HepG2 (cell line): ENCODE measurements at regions not wholly inside any gene's neighbourhood (a gene's known extent, or its start where the extent isn't known, plus 50 kb on each side); places are given as distances from the start of the nearest gene placed in this dataset.

Experiments used
- ATAC-seq: fragments of 200-7000 bp; cut with Tn5 transposase; 3 replicates; pipeline ENCODE4 v1.9.1; 2020; ENCODE audit warnings: mild to moderate bottlenecking, moderate library complexity
- BruUV-seq: library from RNA; stranded (reverse); fragments of 400-500 nt; replicated peaks from 2 replicates; lab custom pipeline; 2021; lab: Mats Ljungman, UMichigan
- CTCF ChIA-PET: fragments of 300-600 bp; formaldehyde crosslinking; extraction: SDS; loops from one replicate; lab custom pipeline; 2021; ENCODE audit warnings: low total read pairs, inconsistent platforms, low intra/inter-chr PET ratio; lab: Yijun Ruan, JAX
- POLR2A ChIA-PET: fragments of 350-600 bp; sonication (Branson Sonifier 250); formaldehyde crosslinking; loops from one replicate; lab custom pipeline; 2020; ENCODE audit warnings: antibody characterized with exemption, inconsistent platforms; lab: Yijun Ruan, JAX
- DNase-seq: peaks from one replicate; pipeline ENCODE4 v3.0.0-alpha.2; 2015; ENCODE audit warnings: low spot score
- FAIRE-seq: peaks from 3 replicates; lab custom pipeline; 2011; peaks lifted over from hg19 to GRCh38; lab: Jason Lieb, UNC
- H2AFZ ChIP-seq: one replicate; pipeline ENCODE4 v1.6.1; 2011; ENCODE audit warnings: low read length, inconsistent platforms
- H3K27ac ChIP-seq: fragments of 300-600 bp; 3 replicates; pipeline ENCODE4 v1.8.0; 2011; ENCODE audit warnings: mixed run types, mild to moderate bottlenecking, mixed read lengths, low read length, inconsistent platforms; ENCODE audit not compliant: insufficient read depth; ENCODE audit errors: extremely low read length
- H3K27me3 ChIP-seq, 2 experiments: fragments of 200-600 bp in 1 of 2; 2 replicates in 1 of 2; 3 replicates in 1 of 2; pipeline versions ENCODE4 v1.6.0 to v1.8.0; 2011; ENCODE audit warnings: low read length in 2 of 2, mild to moderate bottlenecking in 2 of 2, moderate library complexity in 2 of 2, inconsistent platforms in 1 of 2; ENCODE audit not compliant: insufficient read depth in 2 of 2, control insufficient read depth in 1 of 2
- H3K36me3 ChIP-seq, 2 experiments: fragments of 200-600 bp in 1 of 2; replicated peaks in 1 of 2; 2 replicates in 1 of 2; 3 replicates in 1 of 2; pipeline versions ENCODE4 v1.5.1 to v1.8.0; 2011; ENCODE audit warnings: low read length in 2 of 2, inconsistent platforms in 1 of 2; ENCODE audit not compliant: insufficient read depth in 2 of 2, control insufficient read depth in 1 of 2
- H3K4me1 ChIP-seq: 2 replicates; pipeline ENCODE4 v1.5.1; 2012; ENCODE audit warnings: low read length, inconsistent platforms; ENCODE audit not compliant: insufficient read depth
- H3K4me2 ChIP-seq: 2 replicates; pipeline ENCODE4 v1.6.0; 2011; ENCODE audit warnings: low read depth, low read length, inconsistent platforms
- H3K4me3 ChIP-seq, 3 experiments: fragments of 200-600 bp in 1 of 3; sonication (generic), shearing (Covaris generic) in 1 of 3; replicated peaks in 1 of 3; 2 replicates each; pipeline ENCODE4 v1.5.1; 2011 to 2016; ENCODE audit warnings: low read length in 3 of 3, inconsistent platforms in 2 of 3, low read depth in 2 of 3, mild to moderate bottlenecking in 2 of 3, control low read depth in 1 of 3, mixed read lengths in 1 of 3; ENCODE audit not compliant: insufficient read depth in 1 of 3
- H3K79me2 ChIP-seq: one replicate; pipeline ENCODE4 v1.6.1; 2011; ENCODE audit warnings: low read length, inconsistent platforms; ENCODE audit not compliant: insufficient read depth
- H3K9ac ChIP-seq: 2 replicates; pipeline ENCODE4 v1.6.0; 2011; ENCODE audit warnings: mild to moderate bottlenecking, low read depth, low read length, inconsistent platforms; ENCODE audit not compliant: insufficient read depth
- H3K9me3 ChIP-seq: 2 replicates; pipeline ENCODE4 v1.5.1; 2012; ENCODE audit warnings: mild to moderate bottlenecking, low read length
- H4K20me1 ChIP-seq: 2 replicates; pipeline ENCODE4 v1.6.0; 2011; ENCODE audit warnings: inconsistent platforms, mild to moderate bottlenecking, low read length, moderate library complexity; ENCODE audit not compliant: insufficient read depth
- ATM ChIP-seq: fragments of 450-650 bp; IDR thresholded peaks from 2 replicates; pipeline ENCODE4 v1.7.1; 2017; ENCODE audit warnings: mild to moderate bottlenecking, borderline replicate concordance
- CHD4 ChIP-seq: fragments of 200-600 bp; sonication (generic); IDR thresholded peaks from 2 replicates; pipeline ENCODE4 v1.7.0; 2017; ENCODE audit warnings: mild to moderate bottlenecking, low read length, borderline replicate concordance
- EHMT2 ChIP-seq: fragments of 200-600 bp; sonication (generic); IDR thresholded peaks from 2 replicates; pipeline ENCODE4 v1.7.0; 2017; ENCODE audit warnings: antibody characterized with exemption, low read depth, low read length, borderline replicate concordance
- KAT8 ChIP-seq: IDR thresholded peaks from 2 replicates; pipeline ENCODE4 v1.6.1; 2016; ENCODE audit warnings: missing genetic modification reagents, missing compliant biosample characterization
- MTF2 ChIP-seq: sonication (generic); formaldehyde crosslinking; IDR thresholded peaks from 2 replicates; pipeline ENCODE4 v1.5.0; 2020; ENCODE audit warnings: missing genetic modification reagents, borderline replicate concordance
- SNRNP70 ChIP-seq: fragments of 200-400 bp; formaldehyde crosslinking; IDR thresholded peaks from 2 replicates; pipeline ENCODE4 v1.6.1; 2017; ENCODE audit warnings: mild to moderate bottlenecking, low read depth, low read length, moderate library complexity
- SRF ChIP-seq: IDR thresholded peaks from 2 replicates; pipeline ENCODE4 v1.6.1; 2011; ENCODE audit warnings: mild to moderate bottlenecking, low read depth, low read length, moderate library complexity
- TCF12 ChIP-seq, 2 experiments: fragments of 450-650 bp in 1 of 2; sonication (generic) in 1 of 2; formaldehyde crosslinking in 1 of 2; IDR thresholded peaks; 2 replicates each; pipeline versions ENCODE4 v1.6.1 to v1.8.0; 2017 to 2022; ENCODE audit warnings: antibody characterized with exemption in 1 of 2, mild to moderate bottlenecking in 1 of 2, missing genetic modification reagents in 1 of 2, moderate library complexity in 1 of 2
- ZC3H4 ChIP-seq: sonication (generic); formaldehyde crosslinking; IDR thresholded peaks from 2 replicates; pipeline ENCODE4 v1.4.0; 2020; ENCODE audit warnings: missing genetic modification reagents, borderline replicate concordance
- ZNF326 ChIP-seq: sonication (generic); formaldehyde crosslinking; IDR thresholded peaks from 2 replicates; pipeline ENCODE4 v1.4.0; 2020; ENCODE audit warnings: missing genetic modification reagents, borderline replicate concordance
- ZNF607 ChIP-seq: sonication (generic); formaldehyde crosslinking; IDR thresholded peaks from 2 replicates; pipeline ENCODE4 v1.5.1; 2020; ENCODE audit warnings: missing genetic modification reagents, mild to moderate bottlenecking, borderline replicate concordance
- ZNF777 ChIP-seq: sonication (generic); formaldehyde crosslinking; IDR thresholded peaks from 2 replicates; pipeline ENCODE4 v1.4.0; 2020; ENCODE audit warnings: missing genetic modification reagents
- WGBS: methylation state at CpG from one replicate; pipeline ENCODE4 v1.1.6; 2017; ENCODE audit warnings: low lambda C conversion rate; 5-methylcytosine and 5-hydroxymethylcytosine counted together
- in situ Hi-C: cut with HindIII; loops from 2 replicates; pipeline ENCODE4 v1.10.0; 2017; ENCODE audit warnings: low pct_unique_long_range_greater_than_20kb; ENCODE audit not compliant: extremely low pct_ligation_motif_present
- intact Hi-C: fragments of 100-400 bp; cut with micrococcal nuclease; formaldehyde crosslinking; loops from one replicate; pipeline ENCODE4 v1.10.0; 2022; ENCODE audit not compliant: unreplicated experiment
- TF ChIP-seq, protein P1 (sequence below), 2 experiments: IDR thresholded peaks; 2 replicates each; pipeline ENCODE4 v1.6.1; 2011 to 2012; ENCODE audit warnings: low read length in 2 of 2, borderline replicate concordance in 1 of 2, low read depth in 1 of 2, mild to moderate bottlenecking in 1 of 2, moderate library complexity in 1 of 2
- TF ChIP-seq, protein P2 (sequence below): sonication (generic); formaldehyde crosslinking; conservative IDR thresholded peaks from 2 replicates; pipeline ENCODE4 v1.4.0; 2020; ENCODE audit warnings: missing genetic modification reagents
- TF ChIP-seq, protein P3 (sequence below): sonication (generic); formaldehyde crosslinking; IDR thresholded peaks from 2 replicates; pipeline ENCODE4 v1.9.0; 2022; ENCODE audit warnings: low read depth, missing genetic modification reagents

DNA sequence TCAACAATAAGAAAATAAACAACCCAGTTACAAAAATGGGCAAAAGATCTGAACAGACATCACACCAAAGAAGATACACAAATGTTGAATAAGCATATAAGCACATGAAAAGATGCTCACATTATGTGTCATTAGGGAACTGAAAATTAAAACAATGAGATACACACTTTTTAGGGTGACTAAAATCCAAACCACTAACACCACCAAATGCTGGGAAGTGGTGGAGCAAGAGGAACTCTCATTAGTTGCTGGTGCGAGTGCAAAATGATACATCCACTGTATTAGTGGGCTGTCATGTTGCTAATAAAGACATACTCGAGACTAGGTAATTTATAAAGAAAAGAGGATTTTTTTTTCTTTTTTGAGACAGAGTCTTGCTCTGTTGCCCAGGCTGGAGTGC is 329.1 kb downstream of the TMEM38B start (continued):
- TF ChIP-seq, protein P1, sequence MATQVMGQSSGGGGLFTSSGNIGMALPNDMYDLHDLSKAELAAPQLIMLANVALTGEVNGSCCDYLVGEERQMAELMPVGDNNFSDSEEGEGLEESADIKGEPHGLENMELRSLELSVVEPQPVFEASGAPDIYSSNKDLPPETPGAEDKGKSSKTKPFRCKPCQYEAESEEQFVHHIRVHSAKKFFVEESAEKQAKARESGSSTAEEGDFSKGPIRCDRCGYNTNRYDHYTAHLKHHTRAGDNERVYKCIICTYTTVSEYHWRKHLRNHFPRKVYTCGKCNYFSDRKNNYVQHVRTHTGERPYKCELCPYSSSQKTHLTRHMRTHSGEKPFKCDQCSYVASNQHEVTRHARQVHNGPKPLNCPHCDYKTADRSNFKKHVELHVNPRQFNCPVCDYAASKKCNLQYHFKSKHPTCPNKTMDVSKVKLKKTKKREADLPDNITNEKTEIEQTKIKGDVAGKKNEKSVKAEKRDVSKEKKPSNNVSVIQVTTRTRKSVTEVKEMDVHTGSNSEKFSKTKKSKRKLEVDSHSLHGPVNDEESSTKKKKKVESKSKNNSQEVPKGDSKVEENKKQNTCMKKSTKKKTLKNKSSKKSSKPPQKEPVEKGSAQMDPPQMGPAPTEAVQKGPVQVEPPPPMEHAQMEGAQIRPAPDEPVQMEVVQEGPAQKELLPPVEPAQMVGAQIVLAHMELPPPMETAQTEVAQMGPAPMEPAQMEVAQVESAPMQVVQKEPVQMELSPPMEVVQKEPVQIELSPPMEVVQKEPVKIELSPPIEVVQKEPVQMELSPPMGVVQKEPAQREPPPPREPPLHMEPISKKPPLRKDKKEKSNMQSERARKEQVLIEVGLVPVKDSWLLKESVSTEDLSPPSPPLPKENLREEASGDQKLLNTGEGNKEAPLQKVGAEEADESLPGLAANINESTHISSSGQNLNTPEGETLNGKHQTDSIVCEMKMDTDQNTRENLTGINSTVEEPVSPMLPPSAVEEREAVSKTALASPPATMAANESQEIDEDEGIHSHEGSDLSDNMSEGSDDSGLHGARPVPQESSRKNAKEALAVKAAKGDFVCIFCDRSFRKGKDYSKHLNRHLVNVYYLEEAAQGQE (IDR thresholded peaks at IDR 0.05; ENCODE audit: borderline replicate concordance in 1 of 2, low read depth in 1 of 2, low read length in 2 of 2) = no peak
- TF ChIP-seq ZC3H4 (CRISPR knock-in tag) = no peak
- TF ChIP-seq ZNF777 (CRISPR knock-in tag) = no peak
- TF ChIP-seq MTF2 (CRISPR knock-in tag) = no peak

DNA sequence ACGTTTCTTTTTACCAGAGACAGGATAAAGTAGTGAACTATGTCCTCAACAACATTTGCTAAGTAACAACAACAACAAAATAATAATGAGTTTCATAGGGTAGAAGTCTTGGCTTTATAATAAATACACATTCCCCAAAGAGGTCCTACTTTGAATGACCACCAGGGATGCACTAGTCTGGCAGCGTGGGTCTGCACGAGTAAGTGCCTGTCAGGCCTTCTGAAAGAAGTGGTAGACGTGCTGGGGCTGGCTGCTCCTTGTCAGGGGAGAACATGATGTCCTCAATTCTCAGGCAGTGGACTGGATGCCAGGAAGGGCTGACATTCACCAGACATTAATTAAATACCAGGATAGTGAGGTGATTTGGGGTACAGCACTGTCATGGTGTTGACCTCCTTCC is 331.1 kb downstream of the TMEM38B start:
- no TSS peak for BruUV-seq
- H3K79me2 ChIP-seq = no peaks in the 10 kb centered on the region
- peak; percentile 60 for ATAC-seq
- no peak for FAIRE-seq
- no peaks in the 10 kb centered on the region for H3K36me3 ChIP-seq
- H3K4me1 ChIP-seq = no peaks in the 10 kb centered on the region
- H3K27me3 ChIP-seq = no peaks in the 10 kb centered on the region
- H2AFZ ChIP-seq = no peak overlapping the region
- DNase-seq = no peak
- no peak overlapping the region for H3K27ac ChIP-seq
- CTCF ChIA-PET = no interaction called here
- WGBS = 3% methylated on average over 4 of the region's 4 CpGs
- in situ Hi-C loops = no loop called here
- TF ChIP-seq KAT8 (CRISPR knock-in tag) = no peak
- TF ChIP-seq, protein P2, sequence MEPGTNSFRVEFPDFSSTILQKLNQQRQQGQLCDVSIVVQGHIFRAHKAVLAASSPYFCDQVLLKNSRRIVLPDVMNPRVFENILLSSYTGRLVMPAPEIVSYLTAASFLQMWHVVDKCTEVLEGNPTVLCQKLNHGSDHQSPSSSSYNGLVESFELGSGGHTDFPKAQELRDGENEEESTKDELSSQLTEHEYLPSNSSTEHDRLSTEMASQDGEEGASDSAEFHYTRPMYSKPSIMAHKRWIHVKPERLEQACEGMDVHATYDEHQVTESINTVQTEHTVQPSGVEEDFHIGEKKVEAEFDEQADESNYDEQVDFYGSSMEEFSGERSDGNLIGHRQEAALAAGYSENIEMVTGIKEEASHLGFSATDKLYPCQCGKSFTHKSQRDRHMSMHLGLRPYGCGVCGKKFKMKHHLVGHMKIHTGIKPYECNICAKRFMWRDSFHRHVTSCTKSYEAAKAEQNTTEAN (CRISPR knock-in tag) = no peak
- no peak for TF ChIP-seq EHMT2
- TF ChIP-seq, protein P3, sequence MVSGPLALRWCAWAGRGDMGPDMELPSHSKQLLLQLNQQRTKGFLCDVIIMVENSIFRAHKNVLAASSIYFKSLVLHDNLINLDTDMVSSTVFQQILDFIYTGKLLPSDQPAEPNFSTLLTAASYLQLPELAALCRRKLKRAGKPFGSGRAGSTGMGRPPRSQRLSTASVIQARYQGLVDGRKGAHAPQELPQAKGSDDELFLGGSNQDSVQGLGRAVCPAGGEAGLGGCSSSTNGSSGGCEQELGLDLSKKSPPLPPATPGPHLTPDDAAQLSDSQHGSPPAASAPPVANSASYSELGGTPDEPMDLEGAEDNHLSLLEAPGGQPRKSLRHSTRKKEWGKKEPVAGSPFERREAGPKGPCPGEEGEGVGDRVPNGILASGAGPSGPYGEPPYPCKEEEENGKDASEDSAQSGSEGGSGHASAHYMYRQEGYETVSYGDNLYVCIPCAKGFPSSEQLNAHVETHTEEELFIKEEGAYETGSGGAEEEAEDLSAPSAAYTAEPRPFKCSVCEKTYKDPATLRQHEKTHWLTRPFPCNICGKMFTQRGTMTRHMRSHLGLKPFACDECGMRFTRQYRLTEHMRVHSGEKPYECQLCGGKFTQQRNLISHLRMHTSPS (CRISPR knock-in tag) = no peak
- no peak for TF ChIP-seq ZNF326 (CRISPR knock-in tag)
- TF ChIP-seq CHD4 = no peak
- TF ChIP-seq ZNF607 (CRISPR knock-in tag) = no peak
- TF ChIP-seq ATM = no peak
- TF ChIP-seq TCF12 (IDR thresholded peaks at IDR 0.05) = no peak
- TF ChIP-seq TCF12 (CRISPR knock-in tag; IDR thresholded peaks at IDR 0.05) = no peak
- TF ChIP-seq SRF = no peak
- TF ChIP-seq SNRNP70 = no peak
- TF ChIP-seq, all 625 proteins: peak for 0
- POLR2A ChIA-PET = no interaction called here
- intact Hi-C loops = no loop called here
- H3K4me2 ChIP-seq = no peak overlapping the region
- no peak overlapping the region for H3K9ac ChIP-seq
- no peaks in the 10 kb centered on the region for H4K20me1 ChIP-seq
- H3K9me3 ChIP-seq = no peaks in the 10 kb centered on the region
- no peak overlapping the region for H3K4me3 ChIP-seq
